ENCODE measurements at regions not wholly inside any gene's neighbourhood (a gene's known extent, or its start where the extent isn't known, plus 50 kb on each side); places are given as distances from the start of the nearest gene placed in this dataset.

DNA sequence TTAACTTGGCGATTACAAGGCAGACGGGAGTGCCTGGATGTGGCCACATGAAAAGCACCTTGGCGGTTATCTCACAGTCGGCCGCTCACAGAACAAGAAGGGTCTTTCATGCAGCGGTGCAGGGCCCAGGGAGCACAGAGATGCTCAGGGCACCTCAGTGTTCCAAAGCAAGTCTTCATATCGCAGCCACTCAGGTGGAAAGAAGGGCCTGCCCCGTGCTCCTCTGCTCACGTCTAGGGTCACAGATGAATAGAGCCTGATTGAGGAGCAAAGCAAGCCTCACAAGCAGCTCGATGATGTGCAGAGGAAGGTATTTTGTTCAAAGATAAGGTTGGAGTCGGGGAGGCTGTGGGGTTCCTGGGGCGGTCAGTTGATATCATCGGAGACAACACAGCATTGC is 297.8 kb downstream of the WDR11 start:
- no peaks in the 10 kb centered on the region for H3K4me1 ChIP-seq
- H3K36me3 ChIP-seq: no peaks in the 10 kb centered on the region
- WGBS, 2 donors (ENCODE audit: low coverage in 1 of 2): 81 to 97% methylated on average over 6 to 7 of the region's 13 CpGs
- H3K27ac ChIP-seq: no peak overlapping the region
- H3K27me3 ChIP-seq: no peaks in the 10 kb centered on the region
- ATAC-seq: no peak
- H3K9me3 ChIP-seq: peaks cover 0 to 14% (median 0%) of the 10 kb centered on the region in 3 donors
- no peak overlapping the region for H3K4me3 ChIP-seq
- TF ChIP-seq EP300 (IDR thresholded peaks at IDR 0.05) (no peak), POLR2AphosphoS5 (IDR thresholded peaks at IDR 0.05) (no peak), POLR2A (IDR thresholded peaks at IDR 0.05) (no peak)
- TF ChIP-seq, protein P1, sequence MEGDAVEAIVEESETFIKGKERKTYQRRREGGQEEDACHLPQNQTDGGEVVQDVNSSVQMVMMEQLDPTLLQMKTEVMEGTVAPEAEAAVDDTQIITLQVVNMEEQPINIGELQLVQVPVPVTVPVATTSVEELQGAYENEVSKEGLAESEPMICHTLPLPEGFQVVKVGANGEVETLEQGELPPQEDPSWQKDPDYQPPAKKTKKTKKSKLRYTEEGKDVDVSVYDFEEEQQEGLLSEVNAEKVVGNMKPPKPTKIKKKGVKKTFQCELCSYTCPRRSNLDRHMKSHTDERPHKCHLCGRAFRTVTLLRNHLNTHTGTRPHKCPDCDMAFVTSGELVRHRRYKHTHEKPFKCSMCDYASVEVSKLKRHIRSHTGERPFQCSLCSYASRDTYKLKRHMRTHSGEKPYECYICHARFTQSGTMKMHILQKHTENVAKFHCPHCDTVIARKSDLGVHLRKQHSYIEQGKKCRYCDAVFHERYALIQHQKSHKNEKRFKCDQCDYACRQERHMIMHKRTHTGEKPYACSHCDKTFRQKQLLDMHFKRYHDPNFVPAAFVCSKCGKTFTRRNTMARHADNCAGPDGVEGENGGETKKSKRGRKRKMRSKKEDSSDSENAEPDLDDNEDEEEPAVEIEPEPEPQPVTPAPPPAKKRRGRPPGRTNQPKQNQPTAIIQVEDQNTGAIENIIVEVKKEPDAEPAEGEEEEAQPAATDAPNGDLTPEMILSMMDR (IDR thresholded peaks at IDR 0.05): no peak

DNA sequence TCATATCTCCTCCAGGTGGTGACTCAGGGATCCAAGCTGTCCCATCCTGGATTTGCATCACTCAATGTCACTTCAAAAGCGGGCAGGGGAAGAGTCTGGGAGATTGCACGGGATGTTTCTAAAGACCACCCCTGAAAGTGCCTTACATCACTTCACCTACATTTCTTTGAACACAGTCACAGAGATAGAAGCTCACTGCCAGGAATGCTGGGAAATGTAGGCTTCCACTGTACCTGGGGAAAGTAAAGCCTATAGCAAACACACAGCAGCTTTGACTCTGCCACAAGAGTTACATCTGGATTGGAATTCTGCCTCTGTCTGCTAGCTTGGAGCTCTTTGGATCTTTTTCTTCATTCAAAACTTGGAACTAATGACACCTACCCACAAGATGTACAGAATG is 300.9 kb downstream of the WDR11 start:
- TF ChIP-seq EP300 (IDR thresholded peaks at IDR 0.05): no peak
- no peak for TF ChIP-seq POLR2A (IDR thresholded peaks at IDR 0.05)
- TF ChIP-seq, protein P1 (IDR thresholded peaks at IDR 0.05): no peak
- no peak for TF ChIP-seq POLR2AphosphoS5 (IDR thresholded peaks at IDR 0.05)
- WGBS, 2 donors (ENCODE audit: low coverage in 1 of 2): 86 to 88% methylated on average over 2 of the region's 2 CpGs

DNA sequence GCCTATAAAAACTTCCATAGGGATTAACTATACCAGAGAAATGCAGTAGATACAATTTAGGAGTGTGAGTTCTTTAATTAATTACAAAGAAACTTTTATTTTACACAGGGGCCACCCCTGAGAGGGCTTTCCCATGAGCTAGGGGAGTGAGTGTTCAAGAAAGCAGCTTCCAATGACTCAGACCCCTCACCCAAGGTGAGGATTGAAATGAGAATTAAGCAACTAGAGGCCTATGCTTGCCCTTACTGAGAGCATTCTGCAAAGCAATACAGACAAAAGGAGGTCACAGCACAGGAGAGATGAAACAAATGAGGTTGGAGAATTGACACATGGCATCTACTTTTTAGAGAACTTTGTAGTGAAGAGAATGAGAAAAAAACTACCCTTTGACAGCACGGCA is 301.8 kb downstream of the WDR11 start:
- WGBS, 2 donors (ENCODE audit: low coverage in 1 of 2): 80 to 88% methylated on average over 1 of the region's 1 CpG

More for the DNA sequence above, 300.9 kb downstream of the WDR11 start:
- Histone ChIP-seq H3K27ac (no peak overlapping the region), H3K4me3 (no peak overlapping the region), H3K27me3 (no peaks in the 10 kb centered on the region), H3K4me1 (peaks cover 0 to 20% (median 0%) of the 10 kb centered on the region in 3 donors), H3K9me3 (no peaks in the 10 kb centered on the region), H3K36me3 (no peaks in the 10 kb centered on the region)
- no peak for ATAC-seq

DNA sequence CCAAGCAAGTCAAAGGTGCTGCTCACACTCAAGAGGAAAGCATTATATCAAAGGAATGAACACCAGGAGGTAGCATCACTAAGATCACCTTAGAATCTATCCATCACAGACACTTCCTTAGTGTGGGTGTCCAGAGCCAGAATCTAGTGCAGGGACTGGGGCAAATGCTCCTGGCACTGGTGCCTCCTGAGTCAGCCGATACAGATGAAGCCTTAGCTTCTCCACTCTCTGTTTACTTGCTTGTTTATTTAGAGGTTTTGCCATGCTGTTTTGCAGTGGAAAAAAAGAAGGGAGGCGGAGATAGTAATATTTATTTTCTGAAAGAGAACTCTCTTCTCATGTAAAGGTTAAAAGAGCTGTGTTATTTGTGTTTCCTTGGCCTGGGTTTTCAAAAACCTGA is 303.1 kb downstream of the WDR11 start:
- no peaks in the 10 kb centered on the region for H3K27me3 ChIP-seq
- WGBS, 2 donors (ENCODE audit: low coverage in 1 of 2): 83 to 90% methylated on average over 2 of the region's 2 CpGs
- no peak overlapping the region for H3K4me3 ChIP-seq
- H3K36me3 ChIP-seq: no peaks in the 10 kb centered on the region
- H3K4me1 ChIP-seq: peaks cover 0 to 20% (median 0%) of the 10 kb centered on the region in 3 donors
- no peak overlapping the region for H3K27ac ChIP-seq
- H3K9me3 ChIP-seq: no peaks in the 10 kb centered on the region
- TF ChIP-seq POLR2A (IDR thresholded peaks at IDR 0.05) (no peak), EP300 (IDR thresholded peaks at IDR 0.05) (no peak), POLR2AphosphoS5 (IDR thresholded peaks at IDR 0.05) (no peak)
- TF ChIP-seq, protein P1 (IDR thresholded peaks at IDR 0.05): no peak
- ATAC-seq: no peak

More for the DNA sequence above, 301.8 kb downstream of the WDR11 start:
- TF ChIP-seq POLR2A (IDR thresholded peaks at IDR 0.05) (no peak), POLR2AphosphoS5 (IDR thresholded peaks at IDR 0.05) (no peak), EP300 (IDR thresholded peaks at IDR 0.05) (no peak)
- TF ChIP-seq, protein P1 (IDR thresholded peaks at IDR 0.05): no peak
- Histone ChIP-seq H3K4me1 (peaks cover 0 to 20% (median 0%) of the 10 kb centered on the region in 3 donors), H3K9me3 (no peaks in the 10 kb centered on the region), H3K36me3 (no peaks in the 10 kb centered on the region), H3K27me3 (no peaks in the 10 kb centered on the region), H3K27ac (no peak overlapping the region), H3K4me3 (no peak overlapping the region)
- no peak for ATAC-seq

DNA sequence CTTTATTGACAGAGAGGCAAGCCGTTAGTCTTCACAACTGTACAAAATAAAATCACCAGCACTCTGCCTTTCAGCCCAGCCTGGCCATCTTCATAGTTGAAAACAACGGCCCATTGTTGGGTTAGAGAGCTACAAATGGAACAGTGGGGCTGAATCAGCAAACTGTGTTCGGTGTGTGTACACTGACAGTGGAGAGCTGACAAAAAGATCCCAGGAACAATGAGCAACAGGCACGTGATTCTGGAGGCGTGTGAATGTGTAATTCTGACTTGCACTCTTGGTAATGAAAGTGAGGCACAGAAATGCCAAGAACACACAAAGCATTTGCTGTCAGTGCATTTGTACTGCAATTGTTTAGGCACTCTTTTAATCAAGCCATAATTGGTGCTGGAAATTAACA is 303.7 kb downstream of the WDR11 start:
- no peak for ATAC-seq
- Histone ChIP-seq H3K27ac (no peak overlapping the region), H3K4me1 (peaks cover 0 to 20% (median 0%) of the 10 kb centered on the region in 3 donors), H3K36me3 (no peaks in the 10 kb centered on the region), H3K27me3 (no peaks in the 10 kb centered on the region), H3K9me3 (no peaks in the 10 kb centered on the region), H3K4me3 (no peak overlapping the region)
- no peak for TF ChIP-seq POLR2AphosphoS5 (IDR thresholded peaks at IDR 0.05)
- TF ChIP-seq POLR2A (IDR thresholded peaks at IDR 0.05): no peak
- TF ChIP-seq EP300 (IDR thresholded peaks at IDR 0.05): no peak
- TF ChIP-seq, protein P1 (IDR thresholded peaks at IDR 0.05): no peak
- 0 to 60% methylated on average over 1 of the region's 5 CpGs for WGBS, 2 donors (ENCODE audit: low coverage in 1 of 2)

Data from gastroesophageal sphincter (tissue), 4 donors.